Ascending aorta (tissue), 2 donors: ENCODE measurements at regions not wholly inside any gene's neighbourhood (a gene's known extent, or its start where the extent isn't known, plus 50 kb on each side); places are given as distances from the start of the nearest gene placed in this dataset.

Experiments
- DNase-seq, 2 donors: peaks; one replicate each; pipeline ENCODE4 v3.0.0-alpha.2; 2019; ENCODE audit warnings: low spot score in 2 of 2
- H3K27ac ChIP-seq, 2 donors: fragments of 200-600 bp; sonication (generic); one replicate each; pipeline ENCODE4 v1.5.1; 2016 to 2017; ENCODE audit warnings: mild to moderate bottlenecking in 1 of 2
- H3K27me3 ChIP-seq: fragments of 200-600 bp; sonication (generic); one replicate; pipeline ENCODE4 v1.5.1; 2017
- H3K36me3 ChIP-seq, 2 donors: fragments of 200-600 bp; sonication (generic); one replicate each; pipeline ENCODE4 v1.5.1; 2016
- H3K4me1 ChIP-seq, 2 donors: fragments of 200-600 bp; sonication (generic); one replicate each; pipeline ENCODE4 v1.5.1; 2016 to 2017; ENCODE audit warnings: mild to moderate bottlenecking in 1 of 2
- H3K4me3 ChIP-seq, 2 donors: fragments of 200-600 bp; sonication (generic); one replicate each; pipeline ENCODE4 v1.5.1; 2016 to 2017; ENCODE audit warnings: mild to moderate bottlenecking in 1 of 2
- H3K9me3 ChIP-seq, 2 donors: fragments of 200-600 bp; sonication (generic); one replicate each; pipeline ENCODE4 v1.5.1; 2016
- CTCF ChIP-seq, 3 experiments: fragments of 200-600 bp in 2 of 3; fragments of 450-650 bp in 1 of 3; sonication (generic) in 2 of 3; IDR thresholded peaks; one replicate each; pipeline ENCODE4 v1.5.1; 2016 to 2019; ENCODE audit warnings: antibody characterized with exemption in 3 of 3, mild to moderate bottlenecking in 1 of 3, moderate library complexity in 1 of 3
- intact Hi-C: fragments of 100-400 bp; cut with DNase I; formaldehyde crosslinking; loops from one replicate; pipeline ENCODE4 v1.15.1; 2023

- Histone ChIP-seq H3K27ac (no peak overlapping the region), H3K36me3 (no peaks in the 10 kb centered on the region), H3K4me1 (peaks cover 0 to 14% of the 10 kb centered on the region in 2 donors), H3K27me3 (no peaks in the 10 kb centered on the region), H3K9me3 (no peaks in the 10 kb centered on the region), H3K4me3 (no peak overlapping the region)
- no peak for TF ChIP-seq CTCF (IDR thresholded peaks at IDR 0.05)
- intact Hi-C loops = no loop called here
- no peak for DNase-seq
Measured at GRCh38 chr9:90972057-90972456, 170.4 kb downstream of the SYK start.

GRCh38 chr9:90974016-90974415 lies 172.4 kb downstream of the SYK start:
- no peak overlapping the region for H3K27ac ChIP-seq
- peaks cover 0 to 14% of the 10 kb centered on the region in 2 donors for H3K4me1 ChIP-seq
- no peak for DNase-seq
- no peaks in the 10 kb centered on the region for H3K27me3 ChIP-seq
- no peak for TF ChIP-seq CTCF (IDR thresholded peaks at IDR 0.05)
- no peaks in the 10 kb centered on the region for H3K36me3 ChIP-seq
- H3K4me3 ChIP-seq = no peak overlapping the region
- intact Hi-C loops = no loop called here
- H3K9me3 ChIP-seq = no peaks in the 10 kb centered on the region

- no peak for TF ChIP-seq CTCF (IDR thresholded peaks at IDR 0.05)
- H3K9me3 ChIP-seq = no peaks in the 10 kb centered on the region
- H3K36me3 ChIP-seq = no peaks in the 10 kb centered on the region
- H3K4me3 ChIP-seq = no peak overlapping the region
- intact Hi-C loops = no loop called here
- no peak overlapping the region for H3K27ac ChIP-seq
- H3K4me1 ChIP-seq = peaks cover 0 to 14% of the 10 kb centered on the region in 2 donors
- H3K27me3 ChIP-seq = no peaks in the 10 kb centered on the region
- no peak for DNase-seq
Measured at GRCh38 chr9:90974643-90975245, 173.1 kb downstream of the SYK start.

- H3K27ac ChIP-seq = no peak overlapping the region
- no peaks in the 10 kb centered on the region for H3K9me3 ChIP-seq
- intact Hi-C loops = no loop called here
- H3K36me3 ChIP-seq = no peaks in the 10 kb centered on the region
- TF ChIP-seq CTCF (IDR thresholded peaks at IDR 0.05) = no peak
- H3K4me3 ChIP-seq = no peak overlapping the region
- H3K27me3 ChIP-seq = no peaks in the 10 kb centered on the region
- peaks cover 0 to 11% of the 10 kb centered on the region in 2 donors for H3K4me1 ChIP-seq
- no peak for DNase-seq
Measured at GRCh38 chr9:90975781-90976538, 174.3 kb downstream of the SYK start.

GRCh38 chr9:90979138-90979551 lies 177.5 kb downstream of the SYK start:
- H3K4me1 ChIP-seq = no peaks in the 10 kb centered on the region
- intact Hi-C loops = no loop called here
- no peaks in the 10 kb centered on the region for H3K36me3 ChIP-seq
- H3K9me3 ChIP-seq = no peaks in the 10 kb centered on the region
- no peak for TF ChIP-seq CTCF (IDR thresholded peaks at IDR 0.05)
- H3K27ac ChIP-seq = no peak overlapping the region
- no peak overlapping the region for H3K4me3 ChIP-seq
- DNase-seq = no peak
- no peaks in the 10 kb centered on the region for H3K27me3 ChIP-seq
